Prostate gland (tissue), 2 donors: ENCODE measurements at regions not wholly inside any gene's neighbourhood (a gene's known extent, or its start where the extent isn't known, plus 50 kb on each side); places are given as distances from the start of the nearest gene placed in this dataset.
A peak's percentile ranks its signal among the peaks of the same experiment; 100 is the strongest.

Source experiments
- DNase-seq: peaks from one replicate; pipeline ENCODE4 v3.0.0-alpha.2; 2019; ENCODE audit warnings: low spot score
- H3K27ac ChIP-seq, 2 donors: fragments of 200-600 bp; sonication (generic); 2 replicates each; pipeline ENCODE4 v1.5.1; 2017 to 2019
- H3K27me3 ChIP-seq: fragments of 200-600 bp; sonication (generic); replicated peaks from 2 replicates; pipeline ENCODE4 v1.5.1; 2019; ENCODE audit not compliant: insufficient read depth
- H3K36me3 ChIP-seq, 2 donors: fragments of 200-600 bp; sonication (generic); 1 replicate in 1 of 2; 2 replicates in 1 of 2; pipeline versions ENCODE4 v1.5.1 to v1.8.1; 2017 to 2019
- H3K4me1 ChIP-seq: fragments of 200-600 bp; sonication (generic); replicated peaks from 2 replicates; pipeline ENCODE4 v1.5.1; 2019
- H3K4me3 ChIP-seq, 2 donors: fragments of 200-600 bp; sonication (generic); 2 replicates each; pipeline ENCODE4 v1.5.1; 2017 to 2019
- H3K9me3 ChIP-seq: fragments of 200-600 bp; sonication (generic); 2 replicates; pipeline ENCODE4 v1.5.1; 2017
- POLR2A ChIP-seq: fragments of 450-650 bp; IDR thresholded peaks from one replicate; pipeline ENCODE4 v1.6.1; 2016; ENCODE audit warnings: antibody characterized with exemption, mild to moderate bottlenecking
- POLR2AphosphoS5 ChIP-seq: sonication (generic); formaldehyde crosslinking; IDR thresholded peaks from one replicate; pipeline ENCODE4 v1.6.1; 2017; ENCODE audit warnings: antibody characterized with exemption
- WGBS: methylation state at CpG from one replicate; pipeline ENCODE4 v1.1.5; 2018; 5-methylcytosine and 5-hydroxymethylcytosine counted together
- intact Hi-C: fragments of 100-400 bp; cut with DNase I; formaldehyde crosslinking; loops from one replicate; pipeline ENCODE4 v1.14.2; 2022
- TF ChIP-seq, protein P1 (sequence below), 4 experiments: fragments of 200-600 bp in 2 of 4; fragments of 450-650 bp in 2 of 4; sonication (generic) in 2 of 4; IDR thresholded peaks; 1 replicate in 3 of 4; 2 replicates in 1 of 4; pipeline ENCODE4 v1.5.1; 2016 to 2019; ENCODE audit warnings: antibody characterized with exemption in 4 of 4, mild to moderate bottlenecking in 2 of 4, moderate library complexity in 2 of 4

DNA sequence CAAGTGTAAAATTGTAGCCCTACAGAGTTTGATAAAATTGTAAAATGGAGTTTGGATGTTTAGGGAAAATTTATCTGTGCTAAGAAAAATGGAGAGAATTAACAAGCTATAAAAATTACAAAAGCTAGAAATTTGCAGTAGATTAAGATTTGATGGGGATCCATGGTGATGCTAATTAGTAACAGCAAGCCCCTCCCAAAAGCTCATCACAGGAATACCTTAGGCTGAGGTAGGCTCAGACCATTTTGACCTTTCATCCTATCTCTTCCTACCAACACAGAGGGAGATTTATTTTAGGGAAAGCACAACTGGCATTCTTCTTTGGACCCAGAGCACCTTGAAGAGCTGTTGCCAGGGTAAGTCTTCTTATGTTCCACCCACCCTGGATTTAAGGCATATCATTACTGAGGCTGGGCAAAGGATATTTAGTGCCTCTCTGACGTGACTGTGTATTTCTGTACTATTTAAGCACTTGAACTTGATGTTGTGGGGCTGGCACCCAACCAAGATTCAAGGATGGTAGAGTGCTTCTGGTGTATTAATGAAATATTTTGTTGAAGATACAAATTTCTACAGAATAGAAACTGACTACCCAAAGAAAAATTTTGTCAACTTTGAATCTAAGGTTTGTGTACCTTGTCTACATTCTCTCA is 70.8 kb upstream of the SLC39A10 start:
- intact Hi-C loops, result no loop called here
- DNase-seq, result no peak
- 61% methylated on average over 1 of the region's 1 CpG for WGBS

DNA sequence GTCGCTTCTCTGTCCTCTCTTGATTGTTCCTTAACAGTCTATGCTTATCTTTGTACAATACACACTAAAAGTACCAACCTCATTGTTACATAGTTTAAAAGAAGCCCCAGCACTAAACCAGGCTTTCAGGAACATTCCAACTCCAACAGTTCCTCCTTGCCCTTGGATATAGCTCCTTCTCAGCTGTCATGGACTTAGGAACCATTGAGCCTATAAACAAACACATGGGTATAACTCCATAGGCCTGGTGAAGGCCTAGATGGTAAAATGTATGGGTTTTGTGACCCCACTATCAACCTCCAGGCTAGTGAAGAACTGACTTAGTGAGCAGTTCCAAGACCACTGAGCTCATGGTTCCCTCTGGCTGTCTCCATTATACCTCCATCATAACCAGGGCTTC is 74.8 kb upstream of the SLC39A10 start:
- TF ChIP-seq POLR2A, result no peak
- TF ChIP-seq, protein P1, sequence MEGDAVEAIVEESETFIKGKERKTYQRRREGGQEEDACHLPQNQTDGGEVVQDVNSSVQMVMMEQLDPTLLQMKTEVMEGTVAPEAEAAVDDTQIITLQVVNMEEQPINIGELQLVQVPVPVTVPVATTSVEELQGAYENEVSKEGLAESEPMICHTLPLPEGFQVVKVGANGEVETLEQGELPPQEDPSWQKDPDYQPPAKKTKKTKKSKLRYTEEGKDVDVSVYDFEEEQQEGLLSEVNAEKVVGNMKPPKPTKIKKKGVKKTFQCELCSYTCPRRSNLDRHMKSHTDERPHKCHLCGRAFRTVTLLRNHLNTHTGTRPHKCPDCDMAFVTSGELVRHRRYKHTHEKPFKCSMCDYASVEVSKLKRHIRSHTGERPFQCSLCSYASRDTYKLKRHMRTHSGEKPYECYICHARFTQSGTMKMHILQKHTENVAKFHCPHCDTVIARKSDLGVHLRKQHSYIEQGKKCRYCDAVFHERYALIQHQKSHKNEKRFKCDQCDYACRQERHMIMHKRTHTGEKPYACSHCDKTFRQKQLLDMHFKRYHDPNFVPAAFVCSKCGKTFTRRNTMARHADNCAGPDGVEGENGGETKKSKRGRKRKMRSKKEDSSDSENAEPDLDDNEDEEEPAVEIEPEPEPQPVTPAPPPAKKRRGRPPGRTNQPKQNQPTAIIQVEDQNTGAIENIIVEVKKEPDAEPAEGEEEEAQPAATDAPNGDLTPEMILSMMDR (IDR thresholded peaks at IDR 0.05), result no peak
- TF ChIP-seq POLR2AphosphoS5, result no peak
- intact Hi-C loops, result no loop called here
- Histone ChIP-seq H3K27me3 (no peaks in the 10 kb centered on the region), H3K4me3 (no peak overlapping the region), H3K4me1 (no peaks in the 10 kb centered on the region), H3K36me3 (no peaks in the 10 kb centered on the region), H3K27ac (no peak overlapping the region), H3K9me3 (no peaks in the 10 kb centered on the region)
- WGBS, result 94% methylated on average over 1 of the region's 1 CpG
- no peak for DNase-seq

More for the DNA sequence above, 70.8 kb upstream of the SLC39A10 start:
- Histone ChIP-seq H3K4me3 (no peak overlapping the region), H3K9me3 (no peaks in the 10 kb centered on the region), H3K27ac (no peak overlapping the region), H3K27me3 (no peaks in the 10 kb centered on the region), H3K36me3 (no peaks in the 10 kb centered on the region), H3K4me1 (no peaks in the 10 kb centered on the region)
- TF ChIP-seq POLR2A (no peak), POLR2AphosphoS5 (no peak)

DNA sequence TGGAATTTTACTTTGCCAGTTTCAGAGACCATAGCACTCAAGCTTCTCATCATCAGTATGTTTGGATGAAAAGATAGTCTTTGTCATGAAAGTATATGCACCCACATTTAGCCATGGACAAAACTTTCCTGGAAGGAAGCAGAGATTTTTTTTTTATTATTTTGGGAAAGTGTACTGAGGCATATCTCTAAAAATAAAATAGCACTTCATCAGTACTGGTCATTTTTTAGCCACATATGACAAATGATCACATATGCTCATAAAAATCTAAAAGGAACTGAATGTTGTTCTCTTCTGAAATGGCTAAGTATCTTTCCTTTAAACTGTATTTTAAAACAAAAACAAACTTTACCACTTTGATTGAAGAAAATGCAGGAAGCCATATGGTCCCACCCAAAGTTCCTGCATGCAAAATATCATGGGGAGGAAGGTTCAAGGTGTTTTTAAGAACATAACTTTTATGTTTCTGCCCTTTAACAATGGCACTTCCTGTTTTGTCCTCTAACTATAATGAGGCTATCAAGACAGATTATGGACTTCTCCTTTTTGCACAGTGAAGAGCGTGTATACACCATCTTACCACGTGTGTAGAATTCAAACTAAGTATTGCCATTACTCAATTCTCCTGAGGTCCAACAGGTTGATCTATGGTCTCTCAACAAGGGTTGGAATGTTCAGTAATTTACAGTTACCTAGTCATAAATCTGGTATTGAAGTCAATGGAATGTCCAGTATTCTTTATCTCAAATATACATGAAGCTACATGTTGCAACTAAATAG is 77.1 kb upstream of the SLC39A10 start:
- Histone ChIP-seq H3K36me3 (no peaks in the 10 kb centered on the region), H3K4me1 (no peaks in the 10 kb centered on the region), H3K27ac (no peak overlapping the region), H3K9me3 (no peaks in the 10 kb centered on the region), H3K27me3 (no peaks in the 10 kb centered on the region), H3K4me3 (no peak overlapping the region)
- no peak for DNase-seq
- 71% methylated on average over 2 of the region's 2 CpGs for WGBS
- TF ChIP-seq, protein P1 (IDR thresholded peaks at IDR 0.05), result no peak
- no peak for TF ChIP-seq POLR2AphosphoS5
- no peak for TF ChIP-seq POLR2A
- intact Hi-C loops, result no loop called here

DNA sequence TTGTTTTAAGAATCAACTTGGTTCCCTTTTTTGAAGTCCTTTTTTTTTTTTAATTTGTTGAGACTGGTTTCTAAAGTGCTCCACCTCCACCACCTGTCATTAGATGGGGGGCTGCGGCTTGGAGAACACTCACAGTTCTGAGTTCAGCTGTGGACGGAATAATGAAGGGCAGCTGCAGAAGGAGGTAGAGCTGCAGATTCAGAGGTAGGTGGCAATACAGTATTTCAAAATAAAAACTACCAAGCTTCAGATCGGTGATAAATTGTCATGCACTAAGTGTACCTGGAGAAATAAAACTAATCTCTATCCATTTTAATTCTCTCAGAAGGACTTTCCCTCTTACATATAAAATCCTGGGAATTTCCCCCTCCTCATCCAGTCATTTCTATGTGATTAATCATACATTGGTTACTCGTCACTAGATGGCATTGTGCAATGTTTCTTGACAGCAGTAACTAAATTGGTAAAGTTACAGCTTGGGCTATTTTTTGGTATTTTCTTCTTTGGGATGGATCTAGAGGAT is 81.1 kb upstream of the SLC39A10 start:
- Histone ChIP-seq H3K27ac (no peak overlapping the region), H3K27me3 (no peaks in the 10 kb centered on the region), H3K36me3 (no peaks in the 10 kb centered on the region), H3K9me3 (no peaks in the 10 kb centered on the region), H3K4me3 (no peak overlapping the region), H3K4me1 (no peaks in the 10 kb centered on the region)
- WGBS, result 28% methylated on average over 4 of the region's 4 CpGs
- TF ChIP-seq, protein P1 (IDR thresholded peaks at IDR 0.05), result peak in 3 of 4 experiments; percentile 20 to 45 (median 39)
- TF ChIP-seq POLR2A (no peak), POLR2AphosphoS5 (no peak)
- intact Hi-C loops, result no loop called here
- DNase-seq, result no peak

DNA sequence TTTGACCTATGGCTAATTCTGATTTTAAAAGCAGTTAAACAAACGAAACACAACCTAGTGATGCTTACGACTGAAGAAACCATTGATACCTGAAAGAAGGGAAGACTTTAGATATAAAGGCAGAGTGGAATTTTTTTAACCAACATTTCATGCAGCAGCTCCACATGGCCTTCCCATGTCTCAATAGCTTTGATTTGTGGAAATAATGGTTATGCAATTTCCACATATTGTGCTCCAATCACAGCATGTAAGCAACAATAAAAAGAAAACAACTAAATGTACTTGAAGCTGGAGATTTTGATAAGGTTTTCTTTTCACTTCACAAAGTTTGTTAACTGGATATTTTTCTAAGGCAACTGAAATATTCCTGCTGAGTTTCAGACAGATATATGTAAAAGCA is 82.0 kb upstream of the SLC39A10 start:
- TF ChIP-seq POLR2A (no peak), POLR2AphosphoS5 (no peak)
- TF ChIP-seq, protein P1 (IDR thresholded peaks at IDR 0.05), result no peak
- no peak overlapping the region for H3K4me3 ChIP-seq
- H3K27me3 ChIP-seq, result no peaks in the 10 kb centered on the region
- no peak for DNase-seq
- H3K27ac ChIP-seq, result no peak overlapping the region
- intact Hi-C loops, result no loop called here
- no peaks in the 10 kb centered on the region for H3K36me3 ChIP-seq
- H3K4me1 ChIP-seq, result no peaks in the 10 kb centered on the region
- H3K9me3 ChIP-seq, result no peaks in the 10 kb centered on the region
- WGBS, result 86% methylated on average over 2 of the region's 2 CpGs
